GM19099 (cell line): ENCODE measurements at regions not wholly inside any gene's neighbourhood (a gene's known extent, or its start where the extent isn't known, plus 50 kb on each side); places are given as distances from the start of the nearest gene placed in this dataset.

Experiments
- POLR2A ChIP-seq: IDR thresholded peaks from 3 replicates; pipeline ENCODE4 v1.6.1; 2011; ENCODE audit warnings: low read depth; ENCODE audit not compliant: insufficient read length; ENCODE audit errors: extremely low read depth

- no peak for TF ChIP-seq POLR2A
Measured at GRCh38 chr1:37238364-37239224, 204.3 kb upstream of the GRIK3 start.

DNA sequence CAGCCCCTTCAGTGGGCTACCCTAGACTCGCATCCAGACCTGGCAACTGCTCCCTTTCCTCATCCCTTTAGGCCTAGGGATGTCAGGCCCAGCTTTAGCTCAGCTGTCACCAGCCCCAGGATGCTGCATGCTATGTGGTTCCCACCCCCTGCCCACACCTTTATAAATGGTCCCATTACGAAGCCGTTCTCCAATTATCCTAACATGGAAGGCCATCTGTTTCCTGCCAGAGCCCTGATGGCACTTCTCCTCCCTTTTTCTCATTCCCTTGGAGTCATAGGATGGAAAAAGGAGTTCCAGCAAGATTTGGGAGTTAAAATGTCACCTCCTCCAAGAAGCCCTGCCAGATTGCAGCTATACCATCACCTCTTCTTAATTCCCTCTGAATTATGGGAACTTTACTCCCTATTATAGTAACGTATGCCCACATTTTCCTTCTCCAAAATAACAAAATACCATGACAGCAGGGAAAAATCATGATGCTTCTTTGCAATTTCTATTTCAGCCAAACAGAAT, 205.0 kb upstream of the GRIK3 start:
- TF ChIP-seq POLR2A, result no peak

GRCh38 chr1:37240897-37241296, 206.6 kb upstream of the GRIK3 start:
- TF ChIP-seq POLR2A, result no peak

GRCh38 chr1:37242501-37242900, 208.2 kb upstream of the GRIK3 start:
- no peak for TF ChIP-seq POLR2A

- no peak for TF ChIP-seq POLR2A
Measured at GRCh38 chr1:37243368-37244082, 209.2 kb upstream of the GRIK3 start.

DNA sequence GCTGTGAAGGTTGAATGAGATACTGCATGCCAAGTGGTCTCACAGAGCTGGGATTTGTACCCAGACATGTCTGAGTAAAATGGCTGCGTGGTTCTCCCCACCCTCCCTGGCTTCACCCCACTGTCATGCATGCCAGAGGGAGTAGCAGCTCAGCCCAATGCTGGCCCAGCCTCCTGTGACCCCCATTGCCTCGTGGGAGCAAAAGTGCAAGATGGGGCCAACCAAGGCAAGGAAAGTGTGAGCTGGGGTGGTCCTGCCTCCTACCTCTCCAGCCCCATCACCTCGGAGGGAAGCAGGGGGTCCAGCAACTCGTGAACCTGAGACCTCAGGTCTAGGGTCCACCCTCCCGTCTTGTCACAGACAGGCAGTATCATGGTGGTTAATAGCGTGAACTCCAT, 209.8 kb upstream of the GRIK3 start:
- no peak for TF ChIP-seq POLR2A

GRCh38 chr1:37244815-37245214, 210.5 kb upstream of the GRIK3 start:
- TF ChIP-seq POLR2A, result no peak

DNA sequence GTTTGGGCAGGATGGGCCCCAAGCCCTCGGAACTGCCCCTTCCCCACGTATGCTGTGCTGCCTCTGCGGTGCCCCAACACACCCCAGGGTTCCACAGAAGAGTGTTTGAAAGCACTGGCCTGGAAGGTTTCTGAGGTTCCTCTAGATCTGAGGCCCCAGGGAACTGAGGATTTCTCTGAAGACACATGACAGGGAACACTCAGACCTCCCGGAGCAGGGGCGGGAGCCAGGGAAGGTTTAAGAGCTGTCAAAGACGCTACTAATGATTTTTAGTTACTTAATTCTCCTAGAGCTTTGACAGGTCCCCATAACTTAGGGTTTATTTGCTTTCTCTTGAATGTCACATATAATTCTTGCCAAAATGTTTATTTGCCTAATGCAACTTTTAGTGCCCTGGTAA, 212.3 kb upstream of the GRIK3 start:
- TF ChIP-seq POLR2A, result no peak

DNA sequence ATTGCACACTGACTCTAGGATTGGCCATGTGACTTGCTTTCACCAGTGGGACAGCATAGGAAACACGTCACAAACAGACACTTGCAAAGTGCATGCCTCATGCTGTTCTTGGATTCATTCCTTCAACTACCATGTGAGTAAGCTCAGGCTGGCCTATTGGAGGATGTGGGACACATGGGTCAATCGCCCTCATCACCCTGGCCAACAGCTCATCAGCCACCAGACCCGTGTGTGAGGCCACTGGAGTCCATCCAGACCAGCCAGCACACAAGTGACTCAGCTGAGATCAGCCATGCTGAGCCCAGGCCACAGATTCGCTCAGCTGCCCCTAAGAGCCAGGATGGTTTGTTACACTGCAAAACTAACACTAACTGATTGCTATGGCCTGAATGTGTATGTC, 216.1 kb upstream of the GRIK3 start:
- no peak for TF ChIP-seq POLR2A

DNA sequence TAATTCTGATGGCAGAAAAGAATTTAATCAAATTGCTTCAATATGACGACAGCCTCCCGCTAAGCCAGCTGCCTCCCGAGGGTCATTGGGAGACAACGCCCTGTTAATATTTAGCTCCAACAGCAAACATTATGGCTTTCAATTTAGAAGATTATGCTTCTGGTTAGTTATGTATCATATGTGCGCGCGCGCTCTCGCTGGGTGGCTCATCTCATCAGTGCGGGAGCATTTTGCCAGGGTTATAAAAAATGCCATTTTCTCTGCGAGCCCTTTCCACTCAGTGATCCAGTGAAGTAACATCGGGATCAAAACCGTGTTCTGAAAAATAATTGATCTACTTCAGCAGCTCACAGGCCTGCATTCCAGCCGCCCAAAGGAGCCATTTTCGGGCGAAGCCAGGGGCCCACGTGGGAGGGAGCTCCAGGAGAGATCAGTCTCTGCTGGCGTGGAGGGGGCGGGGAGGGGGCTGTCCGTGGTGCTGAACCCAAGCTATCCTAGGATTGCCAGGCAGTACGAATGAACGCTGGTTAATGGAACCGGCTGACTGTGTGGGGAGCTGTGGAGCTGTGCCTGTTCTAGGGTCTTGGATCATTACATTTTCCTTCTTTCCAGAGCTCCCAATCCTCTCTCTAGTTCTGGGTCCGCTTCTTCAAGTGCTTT, 219.1 kb upstream of the ZC3H12A start:
- TF ChIP-seq POLR2A, result no peak

- no peak for TF ChIP-seq POLR2A
Measured at GRCh38 chr1:37255868-37256267, 218.5 kb upstream of the ZC3H12A start.

DNA sequence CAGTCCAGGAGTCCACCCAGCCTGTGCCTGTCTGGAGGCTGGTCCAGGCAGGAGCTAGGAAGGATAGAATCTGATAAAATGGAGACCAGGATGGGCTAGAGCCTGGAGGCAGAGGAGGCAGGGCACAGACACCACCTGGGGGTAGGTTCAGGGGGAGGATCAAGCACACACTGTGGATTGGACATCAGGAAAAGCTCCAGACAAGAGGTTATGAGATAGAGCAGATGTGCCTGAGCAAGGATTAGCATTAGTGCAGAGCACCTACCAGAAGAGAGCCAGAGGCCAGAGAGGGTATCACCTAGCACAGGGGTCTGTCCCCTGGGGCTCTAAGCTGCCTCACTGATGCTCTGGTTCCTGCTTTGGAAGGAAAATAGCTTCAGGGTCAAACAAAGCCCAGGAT, 216.7 kb upstream of the ZC3H12A start:
- TF ChIP-seq POLR2A, result no peak

DNA sequence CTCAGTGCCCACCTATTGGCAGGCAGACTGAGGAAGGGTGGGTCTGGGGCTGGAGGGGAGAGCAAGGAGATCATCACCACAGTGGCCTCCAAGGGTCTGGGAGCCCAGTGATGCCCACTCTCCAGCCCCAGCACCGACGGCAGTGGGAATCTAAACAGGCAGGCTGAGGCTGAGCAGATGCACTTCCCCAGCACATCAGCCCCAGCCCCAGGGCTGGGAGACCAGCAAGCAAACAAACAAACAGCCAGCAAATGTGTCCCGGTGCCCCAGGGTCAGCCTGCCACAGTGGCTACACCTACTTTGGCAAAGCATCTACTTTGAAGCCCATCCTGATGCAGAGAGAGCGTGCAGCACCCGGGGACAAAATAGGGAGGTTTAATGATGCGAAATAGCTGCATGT, 216.3 kb upstream of the ZC3H12A start:
- TF ChIP-seq POLR2A, result no peak

DNA sequence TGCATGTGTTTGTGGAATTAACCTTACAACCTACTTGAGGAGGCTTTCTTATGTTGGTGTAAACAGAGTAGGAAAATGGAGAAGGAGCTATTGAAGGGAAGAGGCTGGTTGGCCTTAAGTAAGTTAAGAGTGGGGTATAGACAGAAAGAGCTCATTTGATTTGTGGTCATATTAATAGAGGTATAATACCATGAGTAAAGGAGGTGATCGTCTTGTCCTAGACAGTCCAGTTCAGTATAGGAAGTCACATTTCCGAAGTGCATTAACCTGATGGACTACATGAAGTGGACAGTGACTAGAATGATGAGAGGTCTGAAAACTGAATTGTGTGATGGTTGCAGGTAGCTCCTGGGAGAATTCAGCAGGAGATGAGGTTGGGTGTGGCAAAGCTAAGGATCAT, 215.4 kb upstream of the ZC3H12A start:
- TF ChIP-seq POLR2A, result no peak

- TF ChIP-seq POLR2A, result no peak
Measured at GRCh38 chr1:37261129-37261528, 213.3 kb upstream of the ZC3H12A start.

- TF ChIP-seq POLR2A, result no peak
Measured at GRCh38 chr1:37262439-37263170, 211.8 kb upstream of the ZC3H12A start.

DNA sequence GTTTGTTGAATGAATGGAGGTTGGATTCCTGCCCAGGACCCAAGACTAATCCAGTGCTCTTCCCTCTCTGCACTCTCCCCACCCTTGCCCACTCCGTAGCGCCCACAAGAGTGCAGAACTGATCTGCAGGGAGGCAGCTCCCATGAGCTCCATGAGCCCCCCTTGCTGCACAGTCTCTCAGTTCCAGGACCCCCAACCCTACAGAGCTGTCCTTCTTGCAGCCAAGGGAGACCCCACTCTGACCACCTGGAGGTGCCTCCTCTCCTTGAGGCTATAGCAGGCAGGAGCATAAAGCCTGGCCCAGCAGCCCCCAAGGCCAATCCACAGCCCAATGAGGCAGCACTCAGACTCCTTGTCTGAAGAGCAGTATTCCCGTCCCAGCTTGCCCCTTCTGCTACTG, 209.2 kb upstream of the ZC3H12A start:
- no peak for TF ChIP-seq POLR2A
